ENCODE measurements at regions not wholly inside any gene's neighbourhood (a gene's known extent, or its start where the extent isn't known, plus 50 kb on each side); places are given as distances from the start of the nearest gene placed in this dataset.

DNA sequence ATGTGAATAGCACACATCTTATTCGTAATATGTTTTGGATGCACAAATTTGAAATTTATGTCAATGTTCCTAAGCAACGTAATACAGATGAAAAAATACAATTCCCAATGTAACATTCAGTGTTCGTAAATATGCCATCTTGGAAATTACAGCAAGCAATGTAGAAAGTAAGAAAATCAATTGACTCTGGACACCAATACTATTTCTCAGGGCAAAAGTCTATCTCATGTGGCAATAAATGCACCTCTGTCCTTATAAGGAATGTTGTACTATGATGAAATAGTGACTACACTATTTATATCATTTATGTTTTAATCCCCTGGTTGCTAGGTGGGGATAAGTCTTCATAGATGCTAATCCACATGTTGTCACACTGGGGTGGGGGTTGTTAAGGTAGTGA, 251.2 kb downstream of the GXYLT1 start:
- no peaks in the 10 kb centered on the region for H3K4me1 ChIP-seq
- TF ChIP-seq, protein P1, sequence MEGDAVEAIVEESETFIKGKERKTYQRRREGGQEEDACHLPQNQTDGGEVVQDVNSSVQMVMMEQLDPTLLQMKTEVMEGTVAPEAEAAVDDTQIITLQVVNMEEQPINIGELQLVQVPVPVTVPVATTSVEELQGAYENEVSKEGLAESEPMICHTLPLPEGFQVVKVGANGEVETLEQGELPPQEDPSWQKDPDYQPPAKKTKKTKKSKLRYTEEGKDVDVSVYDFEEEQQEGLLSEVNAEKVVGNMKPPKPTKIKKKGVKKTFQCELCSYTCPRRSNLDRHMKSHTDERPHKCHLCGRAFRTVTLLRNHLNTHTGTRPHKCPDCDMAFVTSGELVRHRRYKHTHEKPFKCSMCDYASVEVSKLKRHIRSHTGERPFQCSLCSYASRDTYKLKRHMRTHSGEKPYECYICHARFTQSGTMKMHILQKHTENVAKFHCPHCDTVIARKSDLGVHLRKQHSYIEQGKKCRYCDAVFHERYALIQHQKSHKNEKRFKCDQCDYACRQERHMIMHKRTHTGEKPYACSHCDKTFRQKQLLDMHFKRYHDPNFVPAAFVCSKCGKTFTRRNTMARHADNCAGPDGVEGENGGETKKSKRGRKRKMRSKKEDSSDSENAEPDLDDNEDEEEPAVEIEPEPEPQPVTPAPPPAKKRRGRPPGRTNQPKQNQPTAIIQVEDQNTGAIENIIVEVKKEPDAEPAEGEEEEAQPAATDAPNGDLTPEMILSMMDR (IDR thresholded peaks at IDR 0.05), result no peak
- no peaks in the 10 kb centered on the region for H3K36me3 ChIP-seq
- no peak for DNase-seq (ENCODE audit: low spot score in 2 of 2)
- H3K27me3 ChIP-seq, result no peaks in the 10 kb centered on the region
- H3K9me3 ChIP-seq, result peaks cover 0 to 3% of the 10 kb centered on the region in 2 donors
- intact Hi-C loops (cut with DNase I), result no loop called here
- H3K27ac ChIP-seq, result no peak overlapping the region
- H3K4me3 ChIP-seq, result no peak overlapping the region

DNA sequence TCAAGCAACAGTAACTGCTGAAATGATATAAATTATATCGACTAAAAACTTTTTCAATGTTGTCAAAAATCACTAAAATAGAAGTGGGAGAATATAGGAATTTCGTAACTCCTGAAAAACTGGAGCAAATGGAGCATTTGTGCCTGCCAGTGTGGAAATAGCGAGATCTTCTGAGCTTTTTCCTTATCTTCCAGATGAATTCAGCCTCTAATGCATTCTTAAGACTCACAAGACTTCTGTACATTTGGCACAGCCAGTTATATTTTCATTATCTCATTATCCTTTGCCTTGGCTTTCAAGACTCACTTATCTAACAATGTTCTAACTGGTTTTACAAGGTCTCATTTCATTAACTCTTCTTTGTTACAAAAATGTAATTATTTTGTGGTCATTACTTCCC, 252.4 kb downstream of the GXYLT1 start:
- intact Hi-C loops (cut with DNase I), result no loop called here

DNA sequence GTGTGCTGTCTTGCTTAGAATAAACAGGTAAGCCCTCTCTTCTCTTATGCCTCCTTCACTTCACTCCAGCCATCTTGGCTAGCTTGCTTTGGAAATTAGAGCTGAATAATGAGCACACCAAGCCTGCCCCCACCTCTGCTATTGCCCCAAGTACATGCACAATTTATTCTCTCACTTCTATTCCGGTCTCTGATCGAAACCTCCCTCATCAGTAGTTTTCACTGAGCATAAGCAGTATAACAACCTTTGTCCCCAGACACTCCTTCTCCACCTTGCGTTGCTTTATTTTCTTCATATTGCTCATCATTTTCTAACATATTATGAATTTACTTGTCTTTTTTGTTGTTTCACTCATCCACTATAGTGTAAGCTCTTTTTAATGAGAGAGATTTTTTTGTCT, 253.4 kb downstream of the GXYLT1 start:
- Histone ChIP-seq H3K27ac (no peak overlapping the region), H3K9me3 (peaks cover 0 to 2% of the 10 kb centered on the region in 2 donors), H3K36me3 (no peaks in the 10 kb centered on the region), H3K27me3 (no peaks in the 10 kb centered on the region), H3K4me3 (no peak overlapping the region), H3K4me1 (no peaks in the 10 kb centered on the region)
- DNase-seq (ENCODE audit: low spot score in 2 of 2), result no peak
- intact Hi-C loops (cut with DNase I), result no loop called here
- TF ChIP-seq, protein P1 (IDR thresholded peaks at IDR 0.05), result no peak

More for the DNA sequence above, 252.4 kb downstream of the GXYLT1 start:
- TF ChIP-seq, protein P1 (IDR thresholded peaks at IDR 0.05), result no peak
- no peak overlapping the region for H3K27ac ChIP-seq
- H3K4me3 ChIP-seq, result no peak overlapping the region
- DNase-seq (ENCODE audit: low spot score in 2 of 2), result no peak
- H3K27me3 ChIP-seq, result no peaks in the 10 kb centered on the region
- no peaks in the 10 kb centered on the region for H3K4me1 ChIP-seq
- H3K9me3 ChIP-seq, result peaks cover 0 to 3% of the 10 kb centered on the region in 2 donors
- no peaks in the 10 kb centered on the region for H3K36me3 ChIP-seq

DNA sequence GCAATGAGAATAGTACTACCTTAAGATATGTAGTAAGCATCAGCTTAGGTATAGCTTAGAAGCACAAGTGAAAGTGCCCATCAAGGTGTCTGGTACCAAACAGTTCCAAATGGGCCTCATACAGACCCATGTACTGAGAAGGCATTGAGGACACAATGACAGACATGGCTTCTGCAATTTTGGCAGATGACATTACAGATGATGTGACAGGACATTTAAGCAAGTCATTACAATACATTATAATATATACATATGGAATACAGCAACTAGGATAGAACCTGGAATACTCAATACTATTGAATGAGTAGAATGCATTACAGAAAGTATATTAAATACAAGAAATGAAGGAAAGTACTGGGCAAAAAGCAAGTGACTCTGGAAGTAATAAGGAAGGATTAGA, 256.4 kb downstream of the GXYLT1 start:
- intact Hi-C loops (cut with DNase I), result no loop called here
- TF ChIP-seq, protein P1 (IDR thresholded peaks at IDR 0.05), result no peak
- no peaks in the 10 kb centered on the region for H3K4me1 ChIP-seq
- no peaks in the 10 kb centered on the region for H3K9me3 ChIP-seq
- DNase-seq (ENCODE audit: low spot score in 2 of 2), result no peak
- H3K27me3 ChIP-seq, result no peaks in the 10 kb centered on the region
- H3K27ac ChIP-seq, result no peak overlapping the region
- no peaks in the 10 kb centered on the region for H3K36me3 ChIP-seq
- H3K4me3 ChIP-seq, result no peak overlapping the region

DNA sequence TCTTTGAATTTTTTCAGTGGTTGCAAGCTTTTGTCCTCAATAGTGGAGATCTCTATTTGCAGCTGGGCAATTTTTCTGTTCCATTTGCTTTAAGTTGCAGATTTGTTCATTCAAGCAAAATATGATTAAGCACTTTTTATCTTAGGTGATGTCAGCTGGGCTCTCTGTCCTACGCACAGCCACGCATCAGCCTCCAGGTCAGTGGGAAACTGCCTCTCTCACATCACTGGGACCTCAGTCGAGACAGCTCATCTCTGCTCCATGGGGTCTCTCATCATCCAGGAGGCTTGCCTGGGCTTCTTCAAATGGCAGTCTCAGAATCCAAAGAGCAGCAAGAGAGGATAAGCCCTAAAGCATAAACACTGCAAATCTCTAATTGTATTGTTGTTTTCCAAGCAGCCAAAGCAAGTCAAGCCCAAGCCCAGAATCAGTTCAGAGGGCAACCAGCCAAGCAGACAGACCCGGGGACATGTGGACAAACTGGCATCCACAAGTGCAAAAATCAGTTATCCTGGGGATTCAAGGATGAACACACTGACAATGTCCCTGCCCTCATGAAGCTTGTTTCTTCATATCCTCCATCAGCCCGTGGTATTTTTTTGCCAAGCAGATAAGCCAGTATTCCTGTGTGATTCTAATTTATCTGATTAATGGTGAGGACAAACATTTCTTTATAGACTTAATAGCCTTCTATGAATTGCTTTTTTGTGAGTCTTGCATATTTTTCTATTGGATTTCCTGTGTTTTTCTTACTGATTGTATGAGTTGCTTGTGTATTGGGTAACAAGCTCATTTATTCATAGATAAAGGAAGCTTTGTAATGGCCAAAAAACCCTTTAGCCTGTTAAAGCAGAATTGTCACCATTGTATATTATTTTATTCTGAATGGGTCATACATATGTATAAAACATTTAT, 262.5 kb downstream of the GXYLT1 start:
- H3K4me3 ChIP-seq, result no peak overlapping the region
- no peak for DNase-seq (ENCODE audit: low spot score in 2 of 2)
- no peaks in the 10 kb centered on the region for H3K27me3 ChIP-seq
- no peak overlapping the region for H3K27ac ChIP-seq
- H3K4me1 ChIP-seq, result no peaks in the 10 kb centered on the region
- no peaks in the 10 kb centered on the region for H3K9me3 ChIP-seq
- intact Hi-C loops (cut with DNase I), result no loop called here
- TF ChIP-seq, protein P1 (IDR thresholded peaks at IDR 0.05), result no peak
- no peaks in the 10 kb centered on the region for H3K36me3 ChIP-seq

Measured in ascending aorta (tissue), 2 donors.